Astrocyte of the cerebellum (primary cell): ENCODE measurements at regions not wholly inside any gene's neighbourhood (a gene's known extent, or its start where the extent isn't known, plus 50 kb on each side); places are given as distances from the start of the nearest gene placed in this dataset.
"Not testable (repeated sequence)": the region's sequence is repeated elsewhere in the genome, so short reads cannot be mapped to it uniquely, and the experiment has no call there.

Source experiments
- DNase-seq: peaks from one replicate; pipeline ENCODE4 v3.0.0-alpha.2; 2011; ENCODE audit warnings: low read depth
- H3K4me3 ChIP-seq: 2 replicates; pipeline ENCODE4 v1.5.1; 2011; ENCODE audit warnings: mild to moderate bottlenecking, low read depth, low read length, moderate library complexity
- CTCF ChIP-seq: IDR thresholded peaks from 2 replicates; pipeline ENCODE4 v1.5.1; 2012; ENCODE audit warnings: low read length, low read depth, moderate library complexity, mild to moderate bottlenecking; ENCODE audit errors: missing control alignments
- in situ Hi-C: cut with HindIII; loops from 2 replicates; pipeline ENCODE4 v1.10.0; 2017; ENCODE audit warnings: low sequenced_read_pairs

GRCh38 chr6:94721459-94721858 is 855.9 kb upstream of the MANEA start:
- TF ChIP-seq CTCF, result no peak
- in situ Hi-C loops, result no loop called here
- DNase-seq, result no peak

GRCh38 chr6:94713446-94713845 is 863.9 kb upstream of the MANEA start:
- no peak overlapping the region for H3K4me3 ChIP-seq
- no peak for DNase-seq
- in situ Hi-C loops, result no loop called here
- no peak for TF ChIP-seq CTCF

More at GRCh38 chr6:94721459-94721858, 855.9 kb upstream of the MANEA start:
- no peak overlapping the region for H3K4me3 ChIP-seq

- in situ Hi-C loops, result no loop called here
- no peak for DNase-seq
- H3K4me3 ChIP-seq, result no peak overlapping the region
- TF ChIP-seq CTCF, result no peak
Measured at GRCh38 chr6:94698773-94699172, 878.6 kb upstream of the MANEA start.

GRCh38 chr6:94687255-94687654 is 890.1 kb upstream of the MANEA start:
- in situ Hi-C loops, H3K4me3 ChIP-seq, DNase-seq: not testable (repeated sequence)

GRCh38 chr6:94683409-94683808 is 893.9 kb upstream of the MANEA start:
- DNase-seq, result no peak
- no peak overlapping the region for H3K4me3 ChIP-seq
- in situ Hi-C loops, result no loop called here
- TF ChIP-seq CTCF, result no peak

GRCh38 chr6:94680669-94681212 is 896.6 kb upstream of the MANEA start:
- TF ChIP-seq CTCF, result no peak
- in situ Hi-C loops, result no loop called here

GRCh38 chr6:94673251-94673650 is 904.1 kb upstream of the MANEA start:
- in situ Hi-C loops, result no loop called here

More at GRCh38 chr6:94680669-94681212, 896.6 kb upstream of the MANEA start:
- no peak overlapping the region for H3K4me3 ChIP-seq
- no peak for DNase-seq

More at GRCh38 chr6:94673251-94673650, 904.1 kb upstream of the MANEA start:
- H3K4me3 ChIP-seq, result no peak overlapping the region
- TF ChIP-seq CTCF, result no peak
- no peak for DNase-seq
